K562 (cell line): ENCODE measurements at regions not wholly inside any gene's neighbourhood (a gene's known extent, or its start where the extent isn't known, plus 50 kb on each side); places are given as distances from the start of the nearest gene placed in this dataset.

Source experiments
- ATAC-seq: fragments of 200-7000 bp; cut with Tn5 transposase; 3 replicates; pipeline ENCODE4 v1.9.1; 2020; ENCODE audit warnings: moderate library complexity
- BruUV-seq: library from RNA; stranded (reverse); fragments of 400-500 nt; replicated peaks from 2 replicates; lab custom pipeline; 2021; lab: Mats Ljungman, UMichigan
- CTCF ChIA-PET: fragments of 300-600 bp; formaldehyde crosslinking; extraction: SDS; loops from one replicate; lab custom pipeline; 2021; ENCODE audit warnings: low intra/inter-chr PET ratio; lab: Yijun Ruan, JAX
- POLR2A ChIA-PET: fragments of 300-600, 350-650 bp; sonication (Branson Sonifier 250); formaldehyde crosslinking; extraction: SDS; loops from one replicate; lab custom pipeline; 2021; ENCODE audit warnings: antibody characterized with exemption, inconsistent platforms; lab: Yijun Ruan, JAX
- DNase-seq, 4 experiments: peaks; one replicate each; pipeline versions ENCODE4 v3.0.0 to v3.0.0-alpha.2; 2011 to 2018; ENCODE audit warnings: low spot score in 3 of 4, mixed read lengths in 3 of 4; ENCODE audit errors: extremely low read depth in 1 of 4
- FAIRE-seq: peaks from 2 replicates; lab custom pipeline; 2011; peaks lifted over from hg19 to GRCh38; lab: Jason Lieb, UNC
- H2AFZ ChIP-seq: 2 replicates; pipeline ENCODE4 v1.6.0; 2011; ENCODE audit warnings: low read depth, low read length, control low read depth, inconsistent platforms
- H3K27ac ChIP-seq: fragments of 200-600 bp; 3 replicates; pipeline ENCODE4 v1.8.0; 2011; ENCODE audit warnings: low read depth, mild to moderate bottlenecking, control low read depth, inconsistent platforms, low read length, moderate library complexity, mixed read lengths; ENCODE audit errors: extremely low read depth
- H3K27me3 ChIP-seq, 2 experiments: fragments of 300-600 bp in 1 of 2; 2 replicates in 1 of 2; 3 replicates in 1 of 2; pipeline versions ENCODE4 v1.6.0 to v1.8.0; 2011; ENCODE audit warnings: inconsistent platforms in 2 of 2, low read length in 2 of 2, mild to moderate bottlenecking in 1 of 2, mixed read lengths in 1 of 2, moderate library complexity in 1 of 2; ENCODE audit not compliant: control insufficient read depth in 2 of 2, insufficient read depth in 2 of 2
- H3K36me3 ChIP-seq: fragments of 300-600 bp; 3 replicates; pipeline ENCODE4 v1.8.0; 2011; ENCODE audit warnings: mild to moderate bottlenecking, low read length, inconsistent platforms; ENCODE audit not compliant: control insufficient read depth, insufficient read depth
- H3K4me1 ChIP-seq, 2 experiments: fragments of 200-600 bp in 1 of 2; replicated peaks in 1 of 2; 2 replicates in 1 of 2; 3 replicates in 1 of 2; pipeline versions ENCODE4 v1.5.1 to v1.8.0; 2011; ENCODE audit warnings: inconsistent platforms in 2 of 2, low read length in 2 of 2, mild to moderate bottlenecking in 1 of 2, mixed read lengths in 1 of 2, moderate library complexity in 1 of 2; ENCODE audit not compliant: control insufficient read depth in 2 of 2, insufficient read depth in 2 of 2
- H3K4me2 ChIP-seq: 2 replicates; pipeline ENCODE4 v1.6.1; 2011; ENCODE audit warnings: low read length, control low read depth, inconsistent platforms, mixed read lengths; ENCODE audit not compliant: insufficient read depth
- H3K4me3 ChIP-seq: fragments of 200-600 bp; sonication (generic), shearing (Covaris generic); 2 replicates; pipeline ENCODE4 v1.5.1; 2016; ENCODE audit warnings: control low read depth, inconsistent platforms
- H3K79me2 ChIP-seq: fragments of 200-600 bp; 3 replicates; pipeline ENCODE4 v1.8.0; 2011; ENCODE audit warnings: low read length, inconsistent platforms; ENCODE audit not compliant: control insufficient read depth, insufficient read depth
- H3K9ac ChIP-seq, 2 experiments: 2 replicates each; pipeline versions ENCODE4 v1.6.0 to v1.6.1; 2011; ENCODE audit warnings: low read depth in 2 of 2, low read length in 2 of 2, control low read depth in 1 of 2, inconsistent platforms in 1 of 2, mild to moderate bottlenecking in 1 of 2, mixed read lengths in 1 of 2; ENCODE audit not compliant: insufficient read depth in 1 of 2
- H3K9me1 ChIP-seq: one replicate; pipeline ENCODE4 v1.6.0; 2011; ENCODE audit warnings: inconsistent platforms, mild to moderate bottlenecking, low read length, moderate library complexity; ENCODE audit not compliant: control insufficient read depth, insufficient read depth
- H3K9me3 ChIP-seq: replicated peaks from 2 replicates; pipeline ENCODE4 v1.5.1; 2011; ENCODE audit warnings: low read depth, low read length, inconsistent platforms; ENCODE audit not compliant: control insufficient read depth, insufficient read depth
- H4K20me1 ChIP-seq: replicated peaks from 2 replicates; pipeline ENCODE4 v1.6.1; 2011; ENCODE audit warnings: low read length, inconsistent platforms, mixed read lengths; ENCODE audit not compliant: control insufficient read depth, insufficient read depth
- BHLHE40 ChIP-seq: IDR thresholded peaks from 2 replicates; pipeline ENCODE4 v1.6.1; 2011; ENCODE audit warnings: low read length, improper control_type of control experiment
- CCNT2 ChIP-seq: IDR thresholded peaks from 2 replicates; pipeline ENCODE4 v1.6.1; 2011; ENCODE audit warnings: borderline replicate concordance, low read depth, mild to moderate bottlenecking, moderate library complexity, mixed read lengths, low read length; ENCODE audit not compliant: insufficient read length; ENCODE audit errors: extremely low read depth
- FOSL1 ChIP-seq: fragments of 200-800 bp; sonication (Bioruptor generic); conservative IDR thresholded peaks from 2 replicates; pipeline ENCODE4 v1.6.1; 2016; ENCODE audit warnings: missing genetic modification characterization, missing compliant biosample characterization
- FOXK1 ChIP-seq: sonication (generic); formaldehyde crosslinking; IDR thresholded peaks from 2 replicates; pipeline ENCODE4 v1.8.0; 2022; ENCODE audit warnings: missing genetic modification reagents, mild to moderate bottlenecking, borderline replicate concordance
- HNRNPUL1 ChIP-seq: fragments of 200-400 bp; formaldehyde crosslinking; IDR thresholded peaks from 2 replicates; pipeline ENCODE4 v1.6.1; 2017; ENCODE audit warnings: low read length
- SIN3A ChIP-seq, 2 experiments: fragments of 150-350 bp in 1 of 2; IDR thresholded peaks; 2 replicates each; pipeline ENCODE4 v1.6.1; 2011 to 2016; ENCODE audit warnings: borderline replicate concordance in 2 of 2, low read depth in 2 of 2, low read length in 2 of 2, mild to moderate bottlenecking in 2 of 2, moderate library complexity in 2 of 2; ENCODE audit not compliant: control insufficient read depth in 1 of 2
- SMARCC2 ChIP-seq: fragments of 450-650 bp; IDR thresholded peaks from 2 replicates; pipeline ENCODE4 v1.6.1; 2017; ENCODE audit warnings: antibody characterized with exemption, moderate library complexity, mild to moderate bottlenecking, low read depth
- SMC3 ChIP-seq: conservative IDR thresholded peaks from 2 replicates; pipeline ENCODE4 v1.6.1; 2011; ENCODE audit warnings: low read depth, low read length, improper control_type of control experiment; ENCODE audit not compliant: insufficient read depth
- TAF9B ChIP-seq: fragments of 450-650 bp; IDR thresholded peaks from 2 replicates; pipeline ENCODE4 v1.6.1; 2018; ENCODE audit warnings: mild to moderate bottlenecking; ENCODE audit not compliant: partially characterized antibody
- YBX1 ChIP-seq: fragments of 450-650 bp; IDR thresholded peaks from 2 replicates; pipeline ENCODE4 v1.7.1; 2016; ENCODE audit warnings: mild to moderate bottlenecking
- ZFP36 ChIP-seq: fragments of 150-350 bp; IDR thresholded peaks from 2 replicates; pipeline ENCODE4 v1.6.1; 2018; ENCODE audit warnings: low read length, low read depth; ENCODE audit not compliant: partially characterized antibody
- WGBS: fragments of 100-300 bp; shearing (Covaris generic); methylation state at CpG from one replicate; pipeline ENCODE4 v1.1.6; 2016; ENCODE audit warnings: low coverage, mixed read lengths; ENCODE audit not compliant: insufficient coverage; ENCODE audit errors: missing lambda C conversion rate; 5-methylcytosine and 5-hydroxymethylcytosine counted together
- in situ Hi-C: fragments of 300-500 bp; cut with MboI; formaldehyde crosslinking; loops from 4 replicates; pipeline ENCODE4 v1.15.0; 2018; ENCODE audit warnings: inconsistent platforms, mixed read lengths
- intact Hi-C: fragments of 100-400 bp; cut with micrococcal nuclease; formaldehyde crosslinking; loops from 2 replicates; pipeline ENCODE4 v1.14.2; 2022

GRCh38 chr17:5706577-5707210, 122.4 kb upstream of the NLRP1 start (continued):
- TF ChIP-seq SMC3, result peak; percentile 58; the same call in 1 of the 2 replicates
- TF ChIP-seq, all 486 proteins: peak for 5

- H3K27me3 ChIP-seq, result no peaks in the 10 kb centered on the region; a peak in 1 of 5 replicates
- no peak overlapping the region for H2AFZ ChIP-seq
- no peak overlapping the region for H3K27ac ChIP-seq
- H3K9me3 ChIP-seq, result no peaks in the 10 kb centered on the region
- H3K9ac ChIP-seq, result no peak overlapping the region
- no peaks in the 10 kb centered on the region for H3K9me1 ChIP-seq
- intact Hi-C loops, result loop anchor here (2.0 kb wide), 1 partner anchor 121 kb away; no protein-coding TSS in a partner anchor
- H3K4me3 ChIP-seq, result no peak overlapping the region
- ATAC-seq (no peak), DNase-seq (no peak), FAIRE-seq (no peak)
- H3K36me3 ChIP-seq, result no peaks in the 10 kb centered on the region
- H3K4me2 ChIP-seq, result no peak overlapping the region
- in situ Hi-C loops, result loop anchor here (25.0 kb wide), 1 partner anchor 705 kb away; no protein-coding TSS in a partner anchor
- WGBS, result 10% methylated on average over 4 of the region's 5 CpGs
- TF ChIP-seq SIN3A (IDR thresholded peaks at IDR 0.05; ENCODE audit: borderline replicate concordance in 2 of 2, control insufficient read depth in 1 of 2, low read depth in 2 of 2, low read length in 2 of 2), result no peak
- TF ChIP-seq BHLHE40, result no peak
- no peak for TF ChIP-seq CCNT2
- no peak for TF ChIP-seq HNRNPUL1
- TF ChIP-seq FOXK1 (CRISPR knock-in tag), result no peak
- no peak for TF ChIP-seq TAF9B
- no peak for TF ChIP-seq FOSL1 (tag)
- TF ChIP-seq ZFP36, result no peak
- no peak for TF ChIP-seq YBX1
- no peak for TF ChIP-seq SMARCC2
- ChIA-PET POLR2A (interaction anchor here (0.6 kb wide), 1 partner anchor 975 kb away, joined by 3 read pairs; no protein-coding TSS in a partner anchor), CTCF (interaction anchor here (1.6 kb wide), 1 partner anchor 120 kb away, joined by 13 read pairs; no protein-coding TSS in a partner anchor)
- BruUV-seq, result no TSS peak
- H3K4me1 ChIP-seq, result no peaks in the 10 kb centered on the region; a peak in 1 of 5 replicates
- H4K20me1 ChIP-seq, result no peaks in the 10 kb centered on the region
- H3K79me2 ChIP-seq, result no peaks in the 10 kb centered on the region
Measured at GRCh38 chr17:5707482-5707881, 123.2 kb upstream of the NLRP1 start.
